ENCODE measurements at regions not wholly inside any gene's neighbourhood (a gene's known extent, or its start where the extent isn't known, plus 50 kb on each side); places are given as distances from the start of the nearest gene placed in this dataset.
"Not testable (repeated sequence)": the region's sequence is repeated elsewhere in the genome, so short reads cannot be mapped to it uniquely, and the experiment has no call there.

GRCh38 chr12:69049855-69050254 lies 116.9 kb upstream of the CPM start:
- TF ChIP-seq, protein P1, sequence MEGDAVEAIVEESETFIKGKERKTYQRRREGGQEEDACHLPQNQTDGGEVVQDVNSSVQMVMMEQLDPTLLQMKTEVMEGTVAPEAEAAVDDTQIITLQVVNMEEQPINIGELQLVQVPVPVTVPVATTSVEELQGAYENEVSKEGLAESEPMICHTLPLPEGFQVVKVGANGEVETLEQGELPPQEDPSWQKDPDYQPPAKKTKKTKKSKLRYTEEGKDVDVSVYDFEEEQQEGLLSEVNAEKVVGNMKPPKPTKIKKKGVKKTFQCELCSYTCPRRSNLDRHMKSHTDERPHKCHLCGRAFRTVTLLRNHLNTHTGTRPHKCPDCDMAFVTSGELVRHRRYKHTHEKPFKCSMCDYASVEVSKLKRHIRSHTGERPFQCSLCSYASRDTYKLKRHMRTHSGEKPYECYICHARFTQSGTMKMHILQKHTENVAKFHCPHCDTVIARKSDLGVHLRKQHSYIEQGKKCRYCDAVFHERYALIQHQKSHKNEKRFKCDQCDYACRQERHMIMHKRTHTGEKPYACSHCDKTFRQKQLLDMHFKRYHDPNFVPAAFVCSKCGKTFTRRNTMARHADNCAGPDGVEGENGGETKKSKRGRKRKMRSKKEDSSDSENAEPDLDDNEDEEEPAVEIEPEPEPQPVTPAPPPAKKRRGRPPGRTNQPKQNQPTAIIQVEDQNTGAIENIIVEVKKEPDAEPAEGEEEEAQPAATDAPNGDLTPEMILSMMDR (IDR thresholded peaks at IDR 0.05), result not testable (repeated sequence)
- TF ChIP-seq POLR2A (IDR thresholded peaks at IDR 0.05), result not testable (repeated sequence)

Measured in body of pancreas (tissue), 4 donors.